Bronchial epithelial cell (primary cell): ENCODE measurements at regions not wholly inside any gene's neighbourhood (a gene's known extent, or its start where the extent isn't known, plus 50 kb on each side); places are given as distances from the start of the nearest gene placed in this dataset.

Experiments used
- DNase-seq: peaks from one replicate; pipeline ENCODE4 v3.0.0-alpha.2; 2010; ENCODE audit warnings: low read depth
- FAIRE-seq: peaks from 2 replicates; lab custom pipeline; 2011; peaks lifted over from hg19 to GRCh38; lab: Jason Lieb, UNC
- H3K27me3 ChIP-seq: 2 replicates; pipeline ENCODE4 v1.5.1; 2011; ENCODE audit warnings: low read length; ENCODE audit not compliant: control insufficient read depth, insufficient read depth
- H3K36me3 ChIP-seq: 2 replicates; pipeline ENCODE4 v1.5.1; 2011; ENCODE audit warnings: low read length; ENCODE audit not compliant: control insufficient read depth, insufficient read depth
- H3K4me3 ChIP-seq: 2 replicates; pipeline ENCODE4 v1.5.1; 2011; ENCODE audit warnings: mild to moderate bottlenecking, low read depth, low read length, control low read depth
- CTCF ChIP-seq: IDR thresholded peaks from 2 replicates; pipeline ENCODE4 v1.5.1; 2011; ENCODE audit warnings: mild to moderate bottlenecking, moderate library complexity, low read length, control low read depth, inconsistent platforms; ENCODE audit not compliant: insufficient read depth, severe bottlenecking

- no peak for FAIRE-seq
Measured at GRCh38 chr3:78277220-78277619, 1237.3 kb downstream of the ROBO2 start.

GRCh38 chr3:78277801-78278200 is 1237.9 kb downstream of the ROBO2 start:
- Histone ChIP-seq H3K27me3 (no peaks in the 10 kb centered on the region), H3K4me3 (no peak overlapping the region), H3K36me3 (no peaks in the 10 kb centered on the region)
- FAIRE-seq (no peak), DNase-seq (no peak)
- TF ChIP-seq CTCF: no peak

More at GRCh38 chr3:78277220-78277619, 1237.3 kb downstream of the ROBO2 start:
- Histone ChIP-seq H3K27me3 (no peaks in the 10 kb centered on the region), H3K4me3 (no peak overlapping the region), H3K36me3 (no peaks in the 10 kb centered on the region)
- no peak for DNase-seq
- TF ChIP-seq CTCF: no peak

- no peak for TF ChIP-seq CTCF
- Histone ChIP-seq H3K4me3 (no peak overlapping the region), H3K27me3 (no peaks in the 10 kb centered on the region), H3K36me3 (no peaks in the 10 kb centered on the region)
- DNase-seq (no peak), FAIRE-seq (no peak)
Measured at GRCh38 chr3:78279091-78279490, 1239.2 kb downstream of the ROBO2 start.

GRCh38 chr3:78281381-78281780 is 1241.5 kb downstream of the ROBO2 start:
- TF ChIP-seq CTCF: no peak
- DNase-seq: no peak
- H3K4me3 ChIP-seq: no peak overlapping the region
- no peak for FAIRE-seq
- H3K27me3 ChIP-seq: no peaks in the 10 kb centered on the region
- no peaks in the 10 kb centered on the region for H3K36me3 ChIP-seq

- FAIRE-seq (no peak), DNase-seq (no peak)
- no peaks in the 10 kb centered on the region for H3K27me3 ChIP-seq
- no peak overlapping the region for H3K4me3 ChIP-seq
- TF ChIP-seq CTCF: no peak
- no peaks in the 10 kb centered on the region for H3K36me3 ChIP-seq
Measured at GRCh38 chr3:78283994-78284393, 1244.1 kb downstream of the ROBO2 start.

GRCh38 chr3:78285032-78285728 is 1245.3 kb downstream of the ROBO2 start:
- no peak for TF ChIP-seq CTCF
- Histone ChIP-seq H3K4me3 (no peak overlapping the region), H3K27me3 (no peaks in the 10 kb centered on the region), H3K36me3 (no peaks in the 10 kb centered on the region)
- no peak for FAIRE-seq
- no peak for DNase-seq
